SK-N-SH (cell line): ENCODE measurements at regions not wholly inside any gene's neighbourhood (a gene's known extent, or its start where the extent isn't known, plus 50 kb on each side); places are given as distances from the start of the nearest gene placed in this dataset.

ENCODE experiments used
- CTCF ChIA-PET: fragments of 300-600, 350-600 bp; formaldehyde crosslinking; extraction: SDS; loops from one replicate; lab custom pipeline; 2021; lab: Yijun Ruan, JAX
- POLR2A ChIA-PET: fragments of 350-600 bp; sonication (Branson Sonifier 250); formaldehyde crosslinking; extraction: SDS; loops from one replicate; lab custom pipeline; 2020; ENCODE audit warnings: antibody characterized with exemption, inconsistent platforms; lab: Yijun Ruan, JAX
- DNase-seq: peaks from one replicate; pipeline ENCODE4 v3.0.0; 2012
- H2AFZ ChIP-seq: fragments of 200-600 bp; sonication (generic); 2 replicates; pipeline ENCODE4 v1.8.1; 2016; ENCODE audit warnings: antibody characterized with exemption, mild to moderate bottlenecking, low read depth
- H3F3A ChIP-seq: fragments of 200-600 bp; sonication (generic); replicated peaks from 2 replicates; pipeline ENCODE3; 2016; ENCODE audit warnings: antibody characterized with exemption, mild to moderate bottlenecking; ENCODE audit not compliant: insufficient read depth
- H3K27ac ChIP-seq, 2 experiments: fragments of 200-500 bp in 1 of 2; fragments of 200-600 bp in 1 of 2; sonication (Bioruptor generic) in 1 of 2; sonication (generic), shearing (Covaris generic) in 1 of 2; 2 replicates each; pipeline versions ENCODE4 v1.5.1 to v1.6.1; 2014 to 2016; ENCODE audit warnings: low read depth in 2 of 2, inconsistent platforms in 1 of 2, low read length in 1 of 2, mild to moderate bottlenecking in 1 of 2, mixed read lengths in 1 of 2
- H3K27me3 ChIP-seq: fragments of 200-600 bp; sonication (generic), shearing (Covaris generic); 2 replicates; pipeline ENCODE4 v1.6.1; 2016; ENCODE audit warnings: mixed run types; ENCODE audit not compliant: insufficient read depth
- H3K36me3 ChIP-seq, 2 experiments: fragments of 200-500 bp in 1 of 2; fragments of 200-600 bp in 1 of 2; sonication (Bioruptor generic) in 1 of 2; sonication (generic) in 1 of 2; replicated peaks in 1 of 2; 2 replicates each; pipeline versions ENCODE3 to v1.5.1; 2014 to 2016; ENCODE audit warnings: low read length in 1 of 2, mild to moderate bottlenecking in 1 of 2; ENCODE audit not compliant: insufficient read depth in 2 of 2, control insufficient read depth in 1 of 2
- H3K4me1 ChIP-seq, 2 experiments: fragments of 200-500 bp in 1 of 2; fragments of 200-600 bp in 1 of 2; sonication (Bioruptor generic) in 1 of 2; sonication (generic), shearing (Covaris generic) in 1 of 2; 2 replicates each; pipeline versions ENCODE4 v1.5.1 to v1.6.1; 2014 to 2016; ENCODE audit warnings: low read depth in 1 of 2, low read length in 1 of 2, mixed run types in 1 of 2; ENCODE audit not compliant: insufficient read depth in 2 of 2, control insufficient read depth in 1 of 2
- H3K4me2 ChIP-seq: fragments of 200-600 bp; sonication (generic), shearing (Covaris generic); 2 replicates; pipeline ENCODE4 v1.6.1; 2017; ENCODE audit warnings: mixed run types
- H3K4me3 ChIP-seq, 2 experiments: fragments of 200-500 bp in 1 of 2; fragments of 200-600 bp in 1 of 2; sonication (Bioruptor generic) in 1 of 2; sonication (generic), shearing (Covaris generic) in 1 of 2; 2 replicates each; pipeline versions ENCODE4 v1.5.1 to v1.8.1; 2014 to 2016; ENCODE audit warnings: low read depth in 2 of 2, inconsistent platforms in 1 of 2, low read length in 1 of 2, mild to moderate bottlenecking in 1 of 2, mixed read lengths in 1 of 2, moderate library complexity in 1 of 2
- H3K79me2 ChIP-seq: fragments of 200-600 bp; sonication (generic); 2 replicates; pipeline ENCODE4 v1.8.1; 2017; ENCODE audit warnings: mild to moderate bottlenecking; ENCODE audit not compliant: insufficient read depth
- H3K9ac ChIP-seq: fragments of 200-600 bp; sonication (generic); 2 replicates; pipeline ENCODE4 v1.6.1; 2017; ENCODE audit warnings: mixed run types
- H3K9me2 ChIP-seq: fragments of 200-600 bp; sonication (generic); 2 replicates; pipeline ENCODE4 v1.6.1; 2017; ENCODE audit warnings: mixed run types
- H3K9me3 ChIP-seq: fragments of 200-600 bp; sonication (generic); 2 replicates; pipeline ENCODE4 v1.6.1; 2017; ENCODE audit warnings: mixed run types, mild to moderate bottlenecking, moderate library complexity
- H4K20me1 ChIP-seq: fragments of 200-600 bp; sonication (generic); 2 replicates; pipeline ENCODE4 v1.6.1; 2017; ENCODE audit warnings: mild to moderate bottlenecking, mixed run types; ENCODE audit not compliant: insufficient read depth
- ELF1 ChIP-seq: IDR thresholded peaks from 2 replicates; pipeline ENCODE4 v1.4.0; 2012
- EZH2phosphoT487 ChIP-seq: fragments of 200-600 bp; sonication (generic); IDR thresholded peaks from 2 replicates; pipeline ENCODE4 v1.6.1; 2017; ENCODE audit warnings: low read depth, mixed run types, mild to moderate bottlenecking, antibody characterized with exemption, moderate library complexity, borderline replicate concordance
- FOSL2 ChIP-seq: IDR thresholded peaks from 2 replicates; pipeline ENCODE4 v1.4.0; 2012; ENCODE audit warnings: low read depth, mild to moderate bottlenecking, moderate library complexity, borderline replicate concordance
- FOXJ3 ChIP-seq: sonication (generic); formaldehyde crosslinking; IDR thresholded peaks from 2 replicates; pipeline ENCODE4 v1.5.1; 2020; ENCODE audit warnings: mild to moderate bottlenecking, missing genetic modification reagents
- GABPA ChIP-seq: IDR thresholded peaks from 2 replicates; pipeline ENCODE4 v1.4.0; 2012; ENCODE audit warnings: low read depth, mild to moderate bottlenecking
- GATA2 ChIP-seq: sonication (generic); formaldehyde crosslinking; IDR thresholded peaks from 2 replicates; pipeline ENCODE4 v1.5.0; 2020; ENCODE audit warnings: mild to moderate bottlenecking, missing genetic modification reagents
- IRF3 ChIP-seq: fragments of 150-350 bp; IDR thresholded peaks from 2 replicates; pipeline ENCODE4 v1.6.1; 2016; ENCODE audit warnings: mild to moderate bottlenecking, low read depth, low read length
- JUND ChIP-seq: IDR thresholded peaks from 2 replicates; pipeline ENCODE4 v1.4.0; 2012
- MEF2A ChIP-seq: IDR thresholded peaks from 2 replicates; pipeline ENCODE4 v1.4.0; 2012; ENCODE audit warnings: low read depth, borderline replicate concordance
- NRF1 ChIP-seq: IDR thresholded peaks from 2 replicates; pipeline ENCODE4 v1.6.1; 2012; ENCODE audit warnings: low read depth, mild to moderate bottlenecking, low read length
- RAD21 ChIP-seq: IDR thresholded peaks from 2 replicates; pipeline ENCODE4 v1.6.1; 2012; ENCODE audit warnings: mild to moderate bottlenecking, low read length
- RXRA ChIP-seq: IDR thresholded peaks from 2 replicates; pipeline ENCODE4 v1.4.0; 2012; ENCODE audit warnings: low read depth, mild to moderate bottlenecking, borderline replicate concordance
- TAF1 ChIP-seq: IDR thresholded peaks from 2 replicates; pipeline ENCODE4 v1.6.1; 2012; ENCODE audit warnings: low read depth, mild to moderate bottlenecking, low read length, moderate library complexity, borderline replicate concordance
- TEAD4 ChIP-seq: IDR thresholded peaks from 2 replicates; pipeline ENCODE4 v1.4.0; 2012; ENCODE audit warnings: mild to moderate bottlenecking, borderline replicate concordance; ENCODE audit not compliant: insufficient read depth
- USF1 ChIP-seq: IDR thresholded peaks from 2 replicates; pipeline ENCODE4 v1.4.0; 2012; ENCODE audit warnings: low read depth, borderline replicate concordance
- YY1 ChIP-seq: IDR thresholded peaks from 2 replicates; pipeline ENCODE4 v1.4.0; 2012; ENCODE audit warnings: low read depth, mild to moderate bottlenecking
- WGBS: methylation state at CpG from one replicate; pipeline ENCODE4 v1.1.6; 2017; ENCODE audit warnings: low lambda C conversion rate; 5-methylcytosine and 5-hydroxymethylcytosine counted together
- TF ChIP-seq, protein P1 (sequence below): fragments of 200-600 bp; sonication (generic); IDR thresholded peaks from 2 replicates; pipeline ENCODE4 v1.6.1; 2017; ENCODE audit warnings: antibody characterized with exemption, mild to moderate bottlenecking, moderate library complexity
- TF ChIP-seq, protein P2 (sequence below): IDR thresholded peaks from 2 replicates; pipeline ENCODE4 v1.4.0; 2012; ENCODE audit warnings: low read depth, borderline replicate concordance

DNA sequence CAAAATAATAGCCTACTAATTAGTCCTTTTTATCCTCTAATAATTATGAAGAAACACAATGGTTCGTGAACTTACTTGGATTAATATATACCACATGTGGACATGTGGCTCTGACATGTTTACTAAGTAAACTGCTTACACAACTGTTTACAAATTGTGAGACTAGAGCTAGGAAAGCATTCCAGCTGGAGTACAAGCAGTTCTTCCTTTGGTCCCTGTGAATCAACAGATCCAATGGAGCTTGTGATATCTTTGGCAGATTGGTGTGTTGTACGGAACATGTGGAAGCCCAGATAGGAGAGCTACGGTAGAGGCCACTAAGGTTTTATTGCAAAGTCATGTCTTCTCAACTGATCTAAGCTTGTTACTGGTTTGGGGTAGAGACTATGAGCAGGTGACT, 145.5 kb upstream of the SPRY2 start (continued):
- TF ChIP-seq, protein P1, sequence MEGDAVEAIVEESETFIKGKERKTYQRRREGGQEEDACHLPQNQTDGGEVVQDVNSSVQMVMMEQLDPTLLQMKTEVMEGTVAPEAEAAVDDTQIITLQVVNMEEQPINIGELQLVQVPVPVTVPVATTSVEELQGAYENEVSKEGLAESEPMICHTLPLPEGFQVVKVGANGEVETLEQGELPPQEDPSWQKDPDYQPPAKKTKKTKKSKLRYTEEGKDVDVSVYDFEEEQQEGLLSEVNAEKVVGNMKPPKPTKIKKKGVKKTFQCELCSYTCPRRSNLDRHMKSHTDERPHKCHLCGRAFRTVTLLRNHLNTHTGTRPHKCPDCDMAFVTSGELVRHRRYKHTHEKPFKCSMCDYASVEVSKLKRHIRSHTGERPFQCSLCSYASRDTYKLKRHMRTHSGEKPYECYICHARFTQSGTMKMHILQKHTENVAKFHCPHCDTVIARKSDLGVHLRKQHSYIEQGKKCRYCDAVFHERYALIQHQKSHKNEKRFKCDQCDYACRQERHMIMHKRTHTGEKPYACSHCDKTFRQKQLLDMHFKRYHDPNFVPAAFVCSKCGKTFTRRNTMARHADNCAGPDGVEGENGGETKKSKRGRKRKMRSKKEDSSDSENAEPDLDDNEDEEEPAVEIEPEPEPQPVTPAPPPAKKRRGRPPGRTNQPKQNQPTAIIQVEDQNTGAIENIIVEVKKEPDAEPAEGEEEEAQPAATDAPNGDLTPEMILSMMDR = no peak
- no peak for TF ChIP-seq GABPA
- no peak for TF ChIP-seq EZH2phosphoT487
- TF ChIP-seq ELF1 = no peak
- TF ChIP-seq, protein P2, sequence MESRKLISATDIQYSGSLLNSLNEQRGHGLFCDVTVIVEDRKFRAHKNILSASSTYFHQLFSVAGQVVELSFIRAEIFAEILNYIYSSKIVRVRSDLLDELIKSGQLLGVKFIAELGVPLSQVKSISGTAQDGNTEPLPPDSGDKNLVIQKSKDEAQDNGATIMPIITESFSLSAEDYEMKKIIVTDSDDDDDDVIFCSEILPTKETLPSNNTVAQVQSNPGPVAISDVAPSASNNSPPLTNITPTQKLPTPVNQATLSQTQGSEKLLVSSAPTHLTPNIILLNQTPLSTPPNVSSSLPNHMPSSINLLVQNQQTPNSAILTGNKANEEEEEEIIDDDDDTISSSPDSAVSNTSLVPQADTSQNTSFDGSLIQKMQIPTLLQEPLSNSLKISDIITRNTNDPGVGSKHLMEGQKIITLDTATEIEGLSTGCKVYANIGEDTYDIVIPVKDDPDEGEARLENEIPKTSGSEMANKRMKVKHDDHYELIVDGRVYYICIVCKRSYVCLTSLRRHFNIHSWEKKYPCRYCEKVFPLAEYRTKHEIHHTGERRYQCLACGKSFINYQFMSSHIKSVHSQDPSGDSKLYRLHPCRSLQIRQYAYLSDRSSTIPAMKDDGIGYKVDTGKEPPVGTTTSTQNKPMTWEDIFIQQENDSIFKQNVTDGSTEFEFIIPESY = no peak
- no peak for TF ChIP-seq RAD21
- TF ChIP-seq FOSL2 = no peak
- TF ChIP-seq IRF3 = no peak

DNA sequence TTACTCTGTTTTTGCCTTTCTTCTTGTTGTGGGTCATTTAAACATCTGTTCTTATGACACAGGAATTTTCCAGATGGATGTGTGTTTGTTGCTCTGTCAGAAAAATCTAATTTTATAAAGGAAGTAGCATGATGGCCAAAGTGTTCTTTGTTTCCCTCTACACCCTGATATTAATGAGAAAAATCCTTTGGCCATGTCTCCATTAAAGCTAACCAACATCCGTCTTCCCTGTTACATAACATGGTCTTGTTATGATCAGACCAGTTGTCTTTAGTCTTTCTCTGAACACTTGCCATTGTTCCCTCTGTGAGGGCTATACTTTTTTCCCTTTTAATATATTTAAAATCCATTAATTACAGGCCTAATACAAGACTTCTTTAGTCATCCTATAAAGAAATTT, 142.2 kb upstream of the SPRY2 start:
- H3K27ac ChIP-seq = no peak overlapping the region
- H4K20me1 ChIP-seq = no peaks in the 10 kb centered on the region
- WGBS = 50% methylated on average over 1 of the region's 1 CpG
- no peak overlapping the region for H3K4me3 ChIP-seq
- H3K4me2 ChIP-seq = no peak overlapping the region
- no peaks in the 10 kb centered on the region for H3K36me3 ChIP-seq
- H2AFZ ChIP-seq = no peak overlapping the region
- no peak overlapping the region for H3K9ac ChIP-seq
- no peaks in the 10 kb centered on the region for H3F3A ChIP-seq
- H3K9me3 ChIP-seq = no peaks in the 10 kb centered on the region
- DNase-seq = no peak
- ChIA-PET CTCF (interaction anchor here (0.5 kb wide), 1 partner anchor 506 kb away, joined by 3 read pairs; no protein-coding TSS in a partner anchor), POLR2A (no interaction called here)
- H3K4me1 ChIP-seq = no peaks in the 10 kb centered on the region
- no peaks in the 10 kb centered on the region for H3K27me3 ChIP-seq
- H3K79me2 ChIP-seq = no peaks in the 10 kb centered on the region
- TF ChIP-seq, protein P1 = no peak
- no peak for TF ChIP-seq RAD21
- TF ChIP-seq MEF2A = no peak
- TF ChIP-seq ELF1 = no peak
- TF ChIP-seq, protein P2 = no peak
- no peak for TF ChIP-seq JUND
- no peak for TF ChIP-seq RXRA
- TF ChIP-seq GABPA = no peak
- no peak for TF ChIP-seq USF1
- TF ChIP-seq YY1 = no peak
- no peak for TF ChIP-seq TEAD4
- TF ChIP-seq FOXJ3 = no peak
- TF ChIP-seq TAF1 = no peak
- TF ChIP-seq GATA2 = no peak
- TF ChIP-seq NRF1 = no peak
- H3K9me2 ChIP-seq = no peaks in the 10 kb centered on the region
